SK-N-SH (cell line): ENCODE measurements at regions not wholly inside any gene's neighbourhood (a gene's known extent, or its start where the extent isn't known, plus 50 kb on each side); places are given as distances from the start of the nearest gene placed in this dataset.

Experiments used
- CTCF ChIA-PET: fragments of 300-600, 350-600 bp; formaldehyde crosslinking; extraction: SDS; loops from one replicate; lab custom pipeline; 2021; lab: Yijun Ruan, JAX
- POLR2A ChIA-PET: fragments of 350-600 bp; sonication (Branson Sonifier 250); formaldehyde crosslinking; extraction: SDS; loops from one replicate; lab custom pipeline; 2020; ENCODE audit warnings: antibody characterized with exemption, inconsistent platforms; lab: Yijun Ruan, JAX
- DNase-seq: peaks from one replicate; pipeline ENCODE4 v3.0.0; 2012
- H2AFZ ChIP-seq: fragments of 200-600 bp; sonication (generic); 2 replicates; pipeline ENCODE4 v1.8.1; 2016; ENCODE audit warnings: antibody characterized with exemption, mild to moderate bottlenecking, low read depth
- H3F3A ChIP-seq: fragments of 200-600 bp; sonication (generic); replicated peaks from 2 replicates; pipeline ENCODE3; 2016; ENCODE audit warnings: antibody characterized with exemption, mild to moderate bottlenecking; ENCODE audit not compliant: insufficient read depth
- H3K27ac ChIP-seq, 2 experiments: fragments of 200-500 bp in 1 of 2; fragments of 200-600 bp in 1 of 2; sonication (Bioruptor generic) in 1 of 2; sonication (generic), shearing (Covaris generic) in 1 of 2; 2 replicates each; pipeline versions ENCODE4 v1.5.1 to v1.6.1; 2014 to 2016; ENCODE audit warnings: low read depth in 2 of 2, inconsistent platforms in 1 of 2, low read length in 1 of 2, mild to moderate bottlenecking in 1 of 2, mixed read lengths in 1 of 2
- H3K27me3 ChIP-seq: fragments of 200-600 bp; sonication (generic), shearing (Covaris generic); 2 replicates; pipeline ENCODE4 v1.6.1; 2016; ENCODE audit warnings: mixed run types; ENCODE audit not compliant: insufficient read depth
- H3K36me3 ChIP-seq, 2 experiments: fragments of 200-500 bp in 1 of 2; fragments of 200-600 bp in 1 of 2; sonication (Bioruptor generic) in 1 of 2; sonication (generic) in 1 of 2; replicated peaks in 1 of 2; 2 replicates each; pipeline versions ENCODE3 to v1.5.1; 2014 to 2016; ENCODE audit warnings: low read length in 1 of 2, mild to moderate bottlenecking in 1 of 2; ENCODE audit not compliant: insufficient read depth in 2 of 2, control insufficient read depth in 1 of 2
- H3K4me1 ChIP-seq, 2 experiments: fragments of 200-500 bp in 1 of 2; fragments of 200-600 bp in 1 of 2; sonication (Bioruptor generic) in 1 of 2; sonication (generic), shearing (Covaris generic) in 1 of 2; 2 replicates each; pipeline versions ENCODE4 v1.5.1 to v1.6.1; 2014 to 2016; ENCODE audit warnings: low read depth in 1 of 2, low read length in 1 of 2, mixed run types in 1 of 2; ENCODE audit not compliant: insufficient read depth in 2 of 2, control insufficient read depth in 1 of 2
- H3K4me2 ChIP-seq: fragments of 200-600 bp; sonication (generic), shearing (Covaris generic); 2 replicates; pipeline ENCODE4 v1.6.1; 2017; ENCODE audit warnings: mixed run types
- H3K4me3 ChIP-seq, 2 experiments: fragments of 200-500 bp in 1 of 2; fragments of 200-600 bp in 1 of 2; sonication (Bioruptor generic) in 1 of 2; sonication (generic), shearing (Covaris generic) in 1 of 2; 2 replicates each; pipeline versions ENCODE4 v1.5.1 to v1.8.1; 2014 to 2016; ENCODE audit warnings: low read depth in 2 of 2, inconsistent platforms in 1 of 2, low read length in 1 of 2, mild to moderate bottlenecking in 1 of 2, mixed read lengths in 1 of 2, moderate library complexity in 1 of 2
- H3K79me2 ChIP-seq: fragments of 200-600 bp; sonication (generic); 2 replicates; pipeline ENCODE4 v1.8.1; 2017; ENCODE audit warnings: mild to moderate bottlenecking; ENCODE audit not compliant: insufficient read depth
- H3K9ac ChIP-seq: fragments of 200-600 bp; sonication (generic); 2 replicates; pipeline ENCODE4 v1.6.1; 2017; ENCODE audit warnings: mixed run types
- H3K9me2 ChIP-seq: fragments of 200-600 bp; sonication (generic); 2 replicates; pipeline ENCODE4 v1.6.1; 2017; ENCODE audit warnings: mixed run types
- H3K9me3 ChIP-seq: fragments of 200-600 bp; sonication (generic); 2 replicates; pipeline ENCODE4 v1.6.1; 2017; ENCODE audit warnings: mixed run types, mild to moderate bottlenecking, moderate library complexity
- H4K20me1 ChIP-seq: fragments of 200-600 bp; sonication (generic); 2 replicates; pipeline ENCODE4 v1.6.1; 2017; ENCODE audit warnings: mild to moderate bottlenecking, mixed run types; ENCODE audit not compliant: insufficient read depth
- CHD2 ChIP-seq: fragments of 150-350 bp; IDR thresholded peaks from 2 replicates; pipeline ENCODE4 v1.6.1; 2018; ENCODE audit warnings: low read length; ENCODE audit not compliant: partially characterized antibody
- ELF1 ChIP-seq: IDR thresholded peaks from 2 replicates; pipeline ENCODE4 v1.4.0; 2012
- FOXJ3 ChIP-seq: sonication (generic); formaldehyde crosslinking; IDR thresholded peaks from 2 replicates; pipeline ENCODE4 v1.5.1; 2020; ENCODE audit warnings: mild to moderate bottlenecking, missing genetic modification reagents
- GATA2 ChIP-seq: sonication (generic); formaldehyde crosslinking; IDR thresholded peaks from 2 replicates; pipeline ENCODE4 v1.5.0; 2020; ENCODE audit warnings: mild to moderate bottlenecking, missing genetic modification reagents
- IRF3 ChIP-seq: fragments of 150-350 bp; IDR thresholded peaks from 2 replicates; pipeline ENCODE4 v1.6.1; 2016; ENCODE audit warnings: mild to moderate bottlenecking, low read depth, low read length
- PBX3 ChIP-seq: IDR thresholded peaks from 2 replicates; pipeline ENCODE4; 2012
- POLR2AphosphoS5 ChIP-seq: IDR thresholded peaks from 2 replicates; pipeline ENCODE4 v1.6.1; 2012; ENCODE audit warnings: low read depth, low read length
- RCOR1 ChIP-seq: fragments of 150-350 bp; IDR thresholded peaks from 2 replicates; pipeline ENCODE4 v1.6.1; 2017; ENCODE audit warnings: antibody characterized with exemption, low read length
- REST ChIP-seq: IDR thresholded peaks from 2 replicates; pipeline ENCODE4 v1.6.1; 2012; ENCODE audit warnings: mild to moderate bottlenecking, low read depth, low read length, moderate library complexity
- TEAD4 ChIP-seq: IDR thresholded peaks from 2 replicates; pipeline ENCODE4 v1.4.0; 2012; ENCODE audit warnings: mild to moderate bottlenecking, borderline replicate concordance; ENCODE audit not compliant: insufficient read depth
- YY1 ChIP-seq: IDR thresholded peaks from 2 replicates; pipeline ENCODE4 v1.4.0; 2012; ENCODE audit warnings: low read depth, mild to moderate bottlenecking
- WGBS: methylation state at CpG from one replicate; pipeline ENCODE4 v1.1.6; 2017; ENCODE audit warnings: low lambda C conversion rate; 5-methylcytosine and 5-hydroxymethylcytosine counted together

DNA sequence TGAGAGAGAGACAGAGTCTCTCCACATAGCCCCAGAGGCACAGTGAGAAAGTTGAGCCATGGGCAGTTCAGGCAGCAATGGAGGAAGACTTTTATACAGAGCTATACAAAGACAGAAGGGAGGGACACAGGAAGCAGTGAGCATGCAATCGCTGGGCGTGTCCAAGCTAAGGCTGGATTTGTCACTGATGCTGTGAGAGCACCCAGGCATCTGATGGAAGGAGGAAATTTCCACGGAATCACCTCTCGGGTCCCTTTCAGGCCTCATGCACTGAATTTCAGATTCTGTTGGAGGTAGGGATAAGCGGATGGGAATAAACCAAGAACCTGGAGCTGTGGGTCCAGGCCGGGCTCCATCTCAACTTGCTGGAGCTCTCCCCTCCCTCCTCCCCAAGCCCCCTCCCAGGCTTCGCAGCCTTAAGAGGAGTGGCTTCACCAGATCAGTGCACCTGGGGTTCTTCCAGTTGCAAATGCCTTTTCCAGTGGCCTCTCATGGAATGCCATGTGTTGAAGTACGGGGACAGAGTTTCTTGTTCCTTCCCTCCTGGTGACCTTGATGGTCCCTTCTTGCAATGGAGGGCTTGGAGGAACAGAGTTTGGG lies 114.8 kb upstream of the ALDH1B1 start (continued):
- no peak for TF ChIP-seq POLR2AphosphoS5
- no peak for TF ChIP-seq IRF3

GRCh38 chr9:38276771-38277439 lies 115.6 kb upstream of the ALDH1B1 start:
- 36% methylated on average over 12 of the region's 14 CpGs for WGBS
- H3K79me2 ChIP-seq: no peaks in the 10 kb centered on the region

More at GRCh38 chr9:38276771-38277439, 115.6 kb upstream of the ALDH1B1 start:
- H3K9ac ChIP-seq: no peak overlapping the region
- no peaks in the 10 kb centered on the region for H3K36me3 ChIP-seq
- no peaks in the 10 kb centered on the region; the same call in 1 of the 2 replicates for H3K27me3 ChIP-seq
- no peaks in the 10 kb centered on the region for H3K9me2 ChIP-seq
- H4K20me1 ChIP-seq: no peaks in the 10 kb centered on the region
- DNase-seq: no peak
- no peak overlapping the region for H2AFZ ChIP-seq
- TF ChIP-seq PBX3 (no peak), RCOR1 (no peak), YY1 (no peak), FOXJ3 (no peak), CHD2 (no peak), GATA2 (CRISPR knock-in tag) (no peak), POLR2AphosphoS5 (no peak), TEAD4 (no peak), ELF1 (no peak), REST (no peak)
- no peaks in the 10 kb centered on the region for H3F3A ChIP-seq
- POLR2A ChIA-PET: no interaction called here
- no peak overlapping the region for H3K4me3 ChIP-seq
- CTCF ChIA-PET: no interaction called here
- H3K4me2 ChIP-seq: no peak overlapping the region
- no peaks in the 10 kb centered on the region; a peak in 1 of 4 replicates for H3K4me1 ChIP-seq
- H3K27ac ChIP-seq: no peak overlapping the region
- H3K9me3 ChIP-seq: no peaks in the 10 kb centered on the region
